Cardiac muscle cell (in vitro differentiated cells and primary cell): ENCODE measurements at regions not wholly inside any gene's neighbourhood (a gene's known extent, or its start where the extent isn't known, plus 50 kb on each side); places are given as distances from the start of the nearest gene placed in this dataset.
A peak's percentile ranks its signal among the peaks of the same experiment; 100 is the strongest.

ENCODE experiments used
- DNase-seq, 2 donors: peaks; one replicate each; pipeline versions ENCODE4 v3.0.0 to v3.0.0-alpha.2; 2010 to 2017; ENCODE audit warnings: low read depth in 1 of 2, low spot score in 1 of 2
- H3K27ac ChIP-seq: fragments of 200-600 bp; sonication (generic); 2 replicates; pipeline ENCODE4 v1.5.1; 2016
- H3K27me3 ChIP-seq: fragments of 200-600 bp; sonication (generic); 2 replicates; pipeline ENCODE4 v1.6.0; 2016; ENCODE audit warnings: control low read depth
- H3K36me3 ChIP-seq: fragments of 200-600 bp; sonication (generic); 2 replicates; pipeline ENCODE4 v1.5.1; 2016; ENCODE audit warnings: control low read depth
- H3K4me1 ChIP-seq: fragments of 200-600 bp; sonication (generic); 2 replicates; pipeline ENCODE4 v1.8.1; 2017; ENCODE audit warnings: low read depth, mild to moderate bottlenecking, mixed run types
- H3K4me3 ChIP-seq: fragments of 200-600 bp; sonication (generic); 2 replicates; pipeline ENCODE4 v1.5.1; 2016; ENCODE audit warnings: mild to moderate bottlenecking
- H3K9me3 ChIP-seq: fragments of 200-600 bp; sonication (generic); 2 replicates; pipeline ENCODE4 v1.5.1; 2017; ENCODE audit warnings: low read depth, mild to moderate bottlenecking, control low read depth
- TF ChIP-seq, protein P1 (sequence below): IDR thresholded peaks from 2 replicates; pipeline ENCODE4 v1.5.1; 2012; ENCODE audit warnings: low read depth, mild to moderate bottlenecking, low read length

DNA sequence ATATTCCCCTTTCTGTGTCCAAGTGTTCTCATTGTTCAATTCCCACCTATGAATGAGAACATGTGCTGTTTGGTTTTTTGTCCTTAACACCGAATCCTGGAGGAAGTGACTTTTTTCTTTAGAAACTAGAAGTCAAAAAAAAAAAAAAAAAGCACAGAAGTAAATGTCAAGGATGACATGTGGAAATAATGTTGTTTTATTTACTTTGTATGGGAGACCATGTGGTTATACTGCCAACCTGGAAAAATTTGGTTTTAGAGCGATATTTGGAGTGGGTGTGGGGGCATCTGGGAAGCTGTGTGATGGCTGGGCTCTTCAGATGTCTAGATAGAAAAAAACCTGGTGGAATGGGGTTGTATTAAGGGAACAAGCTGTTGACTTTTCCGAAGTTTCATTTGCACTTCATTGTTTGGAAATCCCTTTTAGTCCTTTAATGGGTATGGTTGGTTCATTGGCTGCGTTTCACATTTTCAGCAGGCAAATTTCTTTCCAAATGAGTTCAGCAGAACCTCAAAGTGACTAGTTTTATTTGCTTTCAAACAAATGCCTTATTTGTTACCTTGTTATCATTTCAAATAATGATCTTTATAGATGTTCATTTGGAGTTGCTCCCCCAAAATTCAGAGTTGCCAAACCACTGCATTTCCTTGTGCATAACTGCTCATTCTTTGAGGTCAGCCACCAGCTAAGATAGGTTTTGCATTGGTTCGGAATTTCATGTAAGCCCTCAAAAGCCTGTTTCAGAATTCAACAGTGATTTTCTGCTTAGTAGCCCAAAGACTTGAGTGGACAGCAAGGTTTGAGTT, 508.2 kb downstream of the METTL15 start:
- TF ChIP-seq, protein P1, sequence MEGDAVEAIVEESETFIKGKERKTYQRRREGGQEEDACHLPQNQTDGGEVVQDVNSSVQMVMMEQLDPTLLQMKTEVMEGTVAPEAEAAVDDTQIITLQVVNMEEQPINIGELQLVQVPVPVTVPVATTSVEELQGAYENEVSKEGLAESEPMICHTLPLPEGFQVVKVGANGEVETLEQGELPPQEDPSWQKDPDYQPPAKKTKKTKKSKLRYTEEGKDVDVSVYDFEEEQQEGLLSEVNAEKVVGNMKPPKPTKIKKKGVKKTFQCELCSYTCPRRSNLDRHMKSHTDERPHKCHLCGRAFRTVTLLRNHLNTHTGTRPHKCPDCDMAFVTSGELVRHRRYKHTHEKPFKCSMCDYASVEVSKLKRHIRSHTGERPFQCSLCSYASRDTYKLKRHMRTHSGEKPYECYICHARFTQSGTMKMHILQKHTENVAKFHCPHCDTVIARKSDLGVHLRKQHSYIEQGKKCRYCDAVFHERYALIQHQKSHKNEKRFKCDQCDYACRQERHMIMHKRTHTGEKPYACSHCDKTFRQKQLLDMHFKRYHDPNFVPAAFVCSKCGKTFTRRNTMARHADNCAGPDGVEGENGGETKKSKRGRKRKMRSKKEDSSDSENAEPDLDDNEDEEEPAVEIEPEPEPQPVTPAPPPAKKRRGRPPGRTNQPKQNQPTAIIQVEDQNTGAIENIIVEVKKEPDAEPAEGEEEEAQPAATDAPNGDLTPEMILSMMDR, result no peak
- H3K9me3 ChIP-seq, result no peaks in the 10 kb centered on the region
- H3K36me3 ChIP-seq, result no peaks in the 10 kb centered on the region
- H3K27me3 ChIP-seq, result no peaks in the 10 kb centered on the region
- no peak overlapping the region for H3K4me3 ChIP-seq
- no peak overlapping the region for H3K27ac ChIP-seq
- no peak for DNase-seq
- no peaks in the 10 kb centered on the region for H3K4me1 ChIP-seq

DNA sequence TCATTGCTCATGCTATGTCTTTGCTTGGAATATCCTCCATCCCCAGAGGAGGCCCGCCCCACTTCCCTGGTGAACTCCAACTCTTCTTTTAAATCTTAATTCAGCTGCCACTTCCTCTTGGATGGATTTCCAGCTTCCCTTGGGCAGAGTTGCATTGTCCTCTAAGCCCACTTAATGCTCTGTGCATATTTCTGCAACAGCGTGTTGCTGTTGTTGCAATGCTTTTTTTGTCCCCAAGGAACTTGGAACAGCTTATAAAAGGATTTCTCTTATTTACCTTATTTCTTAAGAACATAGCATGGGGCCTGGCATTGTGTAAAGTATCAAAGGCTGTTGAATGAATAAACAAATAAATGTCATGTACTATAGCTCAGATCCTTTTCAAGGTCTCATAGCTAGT, 507.4 kb downstream of the METTL15 start:
- TF ChIP-seq, protein P1, result no peak
- DNase-seq, result no peak
- no peaks in the 10 kb centered on the region for H3K4me1 ChIP-seq
- H3K4me3 ChIP-seq, result no peak overlapping the region
- H3K27ac ChIP-seq, result no peak overlapping the region
- H3K9me3 ChIP-seq, result no peaks in the 10 kb centered on the region
- no peaks in the 10 kb centered on the region for H3K36me3 ChIP-seq
- no peaks in the 10 kb centered on the region for H3K27me3 ChIP-seq

DNA sequence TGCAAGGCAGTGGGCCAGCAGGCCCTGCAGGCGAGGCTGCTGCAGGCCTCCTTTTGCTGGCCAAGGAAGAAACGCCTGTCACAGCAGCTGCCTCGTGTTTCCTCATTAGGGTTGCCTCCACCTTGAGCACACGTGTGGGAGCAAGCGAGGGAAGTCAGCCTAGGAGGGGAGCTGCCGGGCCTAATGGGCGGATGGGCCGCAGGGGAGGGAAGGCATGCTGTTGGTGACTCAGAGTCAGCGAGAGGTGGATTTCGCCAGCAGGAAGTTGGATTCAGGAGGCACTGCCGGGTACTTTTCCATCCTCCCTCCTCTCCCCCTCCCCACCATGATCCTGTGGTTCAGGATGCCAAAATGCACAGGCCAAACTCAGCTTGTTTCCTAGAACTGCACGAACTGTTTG, 498.7 kb downstream of the METTL15 start:
- H3K36me3 ChIP-seq, result no peaks in the 10 kb centered on the region
- H3K27ac ChIP-seq, result no peak overlapping the region
- H3K27me3 ChIP-seq, result no peaks in the 10 kb centered on the region
- TF ChIP-seq, protein P1, result no peak
- H3K4me3 ChIP-seq, result no peak overlapping the region
- H3K4me1 ChIP-seq, result no peaks in the 10 kb centered on the region
- DNase-seq, result peak in 1 of 2 donors; percentile 53
- H3K9me3 ChIP-seq, result no peaks in the 10 kb centered on the region

DNA sequence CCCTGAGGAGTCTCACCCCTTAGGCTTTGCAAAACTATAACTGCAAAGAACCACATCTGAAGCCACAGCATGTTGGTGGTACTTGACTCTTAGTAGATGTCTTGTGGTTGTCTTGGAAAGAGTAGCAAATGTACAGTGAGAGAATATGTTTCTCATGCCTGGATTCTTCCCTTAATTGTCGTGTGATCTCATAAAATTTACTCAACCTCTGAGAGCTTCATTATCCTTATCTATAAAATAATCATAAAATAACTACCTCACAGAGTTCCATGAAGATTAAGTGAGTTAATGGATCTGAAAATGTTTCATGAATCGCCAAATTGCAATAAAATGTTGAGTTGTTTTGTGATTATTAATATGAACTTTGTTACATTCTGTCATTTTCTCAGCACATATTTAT, 491.5 kb downstream of the METTL15 start:
- H3K27me3 ChIP-seq, result no peaks in the 10 kb centered on the region
- DNase-seq, result no peak
- TF ChIP-seq, protein P1, result no peak
- H3K9me3 ChIP-seq, result no peaks in the 10 kb centered on the region
- H3K4me3 ChIP-seq, result no peak overlapping the region
- no peaks in the 10 kb centered on the region for H3K4me1 ChIP-seq
- H3K27ac ChIP-seq, result no peak overlapping the region
- H3K36me3 ChIP-seq, result no peaks in the 10 kb centered on the region

DNA sequence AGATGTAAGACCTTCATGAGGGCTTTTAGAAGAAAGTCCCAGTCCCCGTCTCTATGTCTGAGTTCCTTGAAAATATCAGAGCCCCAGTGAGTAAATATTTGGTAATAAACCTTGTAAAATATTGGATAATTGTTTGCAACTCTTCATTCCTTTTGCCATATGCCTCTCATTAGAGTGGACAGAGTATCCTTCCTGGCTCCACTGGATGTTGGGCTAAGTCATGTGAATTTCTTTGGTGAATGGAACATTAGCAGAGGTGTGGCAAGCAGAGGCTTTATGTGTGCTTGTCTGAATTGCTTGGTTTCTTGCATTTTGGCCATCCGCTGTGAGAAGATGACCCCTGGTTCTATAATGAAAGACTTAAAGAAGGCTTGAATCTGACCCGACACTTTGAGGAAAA, 490.3 kb downstream of the METTL15 start:
- TF ChIP-seq, protein P1, result no peak

More for the DNA sequence above, 490.3 kb downstream of the METTL15 start:
- no peak overlapping the region for H3K4me3 ChIP-seq
- H3K27me3 ChIP-seq, result no peaks in the 10 kb centered on the region
- DNase-seq, result no peak
- no peaks in the 10 kb centered on the region for H3K36me3 ChIP-seq
- no peaks in the 10 kb centered on the region for H3K4me1 ChIP-seq
- no peak overlapping the region for H3K27ac ChIP-seq
- H3K9me3 ChIP-seq, result no peaks in the 10 kb centered on the region
